ENCODE measurements at regions not wholly inside any gene's neighbourhood (a gene's known extent, or its start where the extent isn't known, plus 50 kb on each side); places are given as distances from the start of the nearest gene placed in this dataset.

- 89 to 91% methylated on average over 3 of the region's 5 CpGs for WGBS, 2 experiments (ENCODE audit: insufficient coverage in 2 of 2)
- Histone ChIP-seq H3K36me3 (ENCODE audit: control insufficient read depth, insufficient read depth, low read length) (no peaks in the 10 kb centered on the region), H3K4me1 (ENCODE audit: control insufficient read depth, insufficient read depth, low read length, poor library complexity, severe bottlenecking) (no peaks in the 10 kb centered on the region), H3K4me3 (ENCODE audit: extremely low read depth, insufficient read depth, low read length, poor library complexity, severe bottlenecking) (no peak overlapping the region), H3K27ac (ENCODE audit: low read depth, low read length, severe bottlenecking) (no peak overlapping the region), H3K9me3 (ENCODE audit: control insufficient read depth, low read length) (no peaks in the 10 kb centered on the region)
Observed at GRCh38 chr1:5403935-5404334, 588.3 kb downstream of the NPHP4 start.

GRCh38 chr1:5402618-5403017 is 589.6 kb downstream of the NPHP4 start:
- 87 to 92% methylated on average over 7 to 8 of the region's 10 CpGs for WGBS, 2 experiments (ENCODE audit: insufficient coverage in 2 of 2)
- no peak overlapping the region for H3K4me3 ChIP-seq (ENCODE audit: extremely low read depth, insufficient read depth, low read length, poor library complexity, severe bottlenecking)
- H3K4me1 ChIP-seq (ENCODE audit: control insufficient read depth, insufficient read depth, low read length, poor library complexity, severe bottlenecking): no peaks in the 10 kb centered on the region
- H3K27ac ChIP-seq (ENCODE audit: low read depth, low read length, severe bottlenecking): no peak overlapping the region
- no peaks in the 10 kb centered on the region for H3K9me3 ChIP-seq (ENCODE audit: control insufficient read depth, low read length)
- no peaks in the 10 kb centered on the region for H3K36me3 ChIP-seq (ENCODE audit: control insufficient read depth, insufficient read depth, low read length)

GRCh38 chr1:5399771-5400170 is 592.5 kb downstream of the NPHP4 start:
- Histone ChIP-seq H3K9me3 (ENCODE audit: control insufficient read depth, low read length) (no peaks in the 10 kb centered on the region), H3K4me3 (ENCODE audit: extremely low read depth, insufficient read depth, low read length, poor library complexity, severe bottlenecking) (no peak overlapping the region), H3K4me1 (ENCODE audit: control insufficient read depth, insufficient read depth, low read length, poor library complexity, severe bottlenecking) (no peaks in the 10 kb centered on the region), H3K36me3 (ENCODE audit: control insufficient read depth, insufficient read depth, low read length) (no peaks in the 10 kb centered on the region), H3K27ac (ENCODE audit: low read depth, low read length, severe bottlenecking) (no peak overlapping the region)
- 29 to 60% methylated on average over 1 of the region's 1 CpG for WGBS, 2 experiments (ENCODE audit: insufficient coverage in 2 of 2)

- 93 to 100% methylated on average over 1 of the region's 3 CpGs for WGBS, 2 experiments (ENCODE audit: insufficient coverage in 2 of 2)
- Histone ChIP-seq H3K36me3 (ENCODE audit: control insufficient read depth, insufficient read depth, low read length) (no peaks in the 10 kb centered on the region), H3K9me3 (ENCODE audit: control insufficient read depth, low read length) (no peaks in the 10 kb centered on the region), H3K4me3 (ENCODE audit: extremely low read depth, insufficient read depth, low read length, poor library complexity, severe bottlenecking) (no peak overlapping the region), H3K4me1 (ENCODE audit: control insufficient read depth, insufficient read depth, low read length, poor library complexity, severe bottlenecking) (no peaks in the 10 kb centered on the region), H3K27ac (ENCODE audit: low read depth, low read length, severe bottlenecking) (no peak overlapping the region)
Observed at GRCh38 chr1:5396593-5396992, 595.6 kb downstream of the NPHP4 start.

DNA sequence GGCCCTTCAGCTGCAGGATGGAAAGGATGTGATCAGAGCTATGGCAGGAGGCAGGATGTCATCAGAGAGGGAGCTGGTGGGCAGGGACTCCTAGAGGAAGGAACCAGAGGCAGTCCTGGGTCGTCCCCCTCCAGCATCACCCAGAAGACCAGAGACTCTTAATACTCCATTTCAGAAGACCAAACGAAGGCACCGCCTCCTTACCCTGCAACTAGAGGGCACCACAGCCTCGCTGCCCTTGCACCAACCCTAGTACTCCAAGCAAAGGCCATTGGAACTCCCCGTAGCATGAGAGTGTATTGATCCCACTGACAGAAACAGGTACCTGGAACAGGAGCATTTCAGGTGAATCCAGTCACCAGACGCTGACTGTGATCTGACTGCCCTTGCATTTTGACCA is 598.1 kb downstream of the NPHP4 start:
- no peak overlapping the region for H3K4me3 ChIP-seq (ENCODE audit: extremely low read depth, insufficient read depth, low read length, poor library complexity, severe bottlenecking)
- 67 to 90% methylated on average over 4 to 5 of the region's 6 CpGs for whole genome bisulfite sequencing, 2 experiments (ENCODE audit: insufficient coverage in 2 of 2)
- H3K27ac ChIP-seq (ENCODE audit: low read depth, low read length, severe bottlenecking): no peak overlapping the region
- no peaks in the 10 kb centered on the region for H3K9me3 ChIP-seq (ENCODE audit: control insufficient read depth, low read length)
- no peaks in the 10 kb centered on the region for H3K36me3 ChIP-seq (ENCODE audit: control insufficient read depth, insufficient read depth, low read length)
- H3K4me1 ChIP-seq (ENCODE audit: control insufficient read depth, insufficient read depth, low read length, poor library complexity, severe bottlenecking): peaks cover 2% of the 10 kb centered on the region

GRCh38 chr1:5393603-5394002 is 598.6 kb downstream of the NPHP4 start:
- no peak overlapping the region for H3K27ac ChIP-seq (ENCODE audit: low read depth, low read length, severe bottlenecking)
- no peaks in the 10 kb centered on the region for H3K36me3 ChIP-seq (ENCODE audit: control insufficient read depth, insufficient read depth, low read length)
- H3K4me1 ChIP-seq (ENCODE audit: control insufficient read depth, insufficient read depth, low read length, poor library complexity, severe bottlenecking): peaks cover 7% of the 10 kb centered on the region
- no peaks in the 10 kb centered on the region for H3K9me3 ChIP-seq (ENCODE audit: control insufficient read depth, low read length)
- H3K4me3 ChIP-seq (ENCODE audit: extremely low read depth, insufficient read depth, low read length, poor library complexity, severe bottlenecking): no peak overlapping the region
- WGBS, 2 experiments (ENCODE audit: insufficient coverage in 2 of 2): 82 to 88% methylated on average over 6 of the region's 7 CpGs

- no peak overlapping the region for H3K27ac ChIP-seq (ENCODE audit: low read depth, low read length, severe bottlenecking)
- no peak overlapping the region for H3K4me3 ChIP-seq (ENCODE audit: extremely low read depth, insufficient read depth, low read length, poor library complexity, severe bottlenecking)
- 89% methylated on average over 1 to 4 of the region's 5 CpGs for WGBS, 2 experiments (ENCODE audit: insufficient coverage in 2 of 2)
- no peaks in the 10 kb centered on the region for H3K36me3 ChIP-seq (ENCODE audit: control insufficient read depth, insufficient read depth, low read length)
- no peaks in the 10 kb centered on the region for H3K9me3 ChIP-seq (ENCODE audit: control insufficient read depth, low read length)
- peaks cover 8% of the 10 kb centered on the region for H3K4me1 ChIP-seq (ENCODE audit: control insufficient read depth, insufficient read depth, low read length, poor library complexity, severe bottlenecking)
Observed at GRCh38 chr1:5393146-5393545, 599.1 kb downstream of the NPHP4 start.

GRCh38 chr1:5391725-5392124 is 600.5 kb downstream of the NPHP4 start:
- WGBS, 2 experiments (ENCODE audit: insufficient coverage in 2 of 2): 85 to 88% methylated on average over 9 to 12 of the region's 12 CpGs

GRCh38 chr1:5390504-5390903 is 601.7 kb downstream of the NPHP4 start:
- no peak overlapping the region for H3K27ac ChIP-seq (ENCODE audit: low read depth, low read length, severe bottlenecking)
- H3K9me3 ChIP-seq (ENCODE audit: control insufficient read depth, low read length): no peaks in the 10 kb centered on the region
- H3K4me1 ChIP-seq (ENCODE audit: control insufficient read depth, insufficient read depth, low read length, poor library complexity, severe bottlenecking): peaks cover 8% of the 10 kb centered on the region
- H3K4me3 ChIP-seq (ENCODE audit: extremely low read depth, insufficient read depth, low read length, poor library complexity, severe bottlenecking): no peak overlapping the region
- WGBS, 2 experiments (ENCODE audit: insufficient coverage in 2 of 2): 87 to 97% methylated on average over 4 to 7 of the region's 7 CpGs
- H3K36me3 ChIP-seq (ENCODE audit: control insufficient read depth, insufficient read depth, low read length): no peaks in the 10 kb centered on the region

More at GRCh38 chr1:5391725-5392124, 600.5 kb downstream of the NPHP4 start:
- H3K27ac ChIP-seq (ENCODE audit: low read depth, low read length, severe bottlenecking): no peak overlapping the region
- H3K4me1 ChIP-seq (ENCODE audit: control insufficient read depth, insufficient read depth, low read length, poor library complexity, severe bottlenecking): peaks cover 8% of the 10 kb centered on the region
- H3K9me3 ChIP-seq (ENCODE audit: control insufficient read depth, low read length): no peaks in the 10 kb centered on the region
- H3K4me3 ChIP-seq (ENCODE audit: extremely low read depth, insufficient read depth, low read length, poor library complexity, severe bottlenecking): no peak overlapping the region
- no peaks in the 10 kb centered on the region for H3K36me3 ChIP-seq (ENCODE audit: control insufficient read depth, insufficient read depth, low read length)

DNA sequence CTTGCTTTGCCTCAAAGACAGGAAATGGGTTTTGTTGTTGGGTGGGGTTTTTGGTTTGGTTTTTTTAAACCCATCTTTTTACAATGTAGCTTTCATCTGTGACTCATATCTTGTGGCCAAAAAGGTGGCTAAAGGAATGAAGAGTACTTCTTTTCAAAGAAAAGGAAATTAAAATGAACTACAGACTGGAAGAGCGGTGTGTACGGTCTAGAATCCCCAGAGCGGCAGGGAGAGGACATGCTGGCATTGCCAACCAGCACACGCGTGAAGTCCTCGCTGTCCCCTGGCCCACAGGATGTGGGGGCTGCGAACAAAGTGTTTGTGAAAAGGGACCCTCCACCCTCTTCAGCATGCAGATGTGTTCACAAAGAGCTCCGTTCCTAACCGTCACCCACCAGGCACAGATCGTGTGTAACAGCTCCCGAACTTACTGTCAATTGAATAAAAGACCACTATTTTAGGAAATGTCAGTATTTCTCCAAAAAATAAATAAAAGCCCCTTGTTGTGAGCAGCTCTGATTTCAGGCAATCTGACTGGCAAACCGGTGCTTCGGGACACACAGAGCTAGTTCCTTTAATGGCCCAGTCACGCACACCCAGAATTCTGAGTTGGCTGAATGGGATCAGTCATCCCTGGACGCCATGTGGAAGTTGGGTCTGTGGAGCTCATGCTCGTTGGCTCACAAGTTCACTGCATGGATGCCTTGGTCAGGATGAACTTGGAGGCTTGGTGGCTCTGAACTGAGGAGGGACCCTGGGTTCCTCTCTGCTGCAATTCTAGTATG is 602.9 kb downstream of the NPHP4 start:
- WGBS, 2 experiments (ENCODE audit: insufficient coverage in 2 of 2): 93 to 94% methylated on average over 10 to 16 of the region's 16 CpGs
- no peaks in the 10 kb centered on the region for H3K9me3 ChIP-seq (ENCODE audit: control insufficient read depth, low read length)
- H3K4me3 ChIP-seq (ENCODE audit: extremely low read depth, insufficient read depth, low read length, poor library complexity, severe bottlenecking): no peak overlapping the region
- H3K4me1 ChIP-seq (ENCODE audit: control insufficient read depth, insufficient read depth, low read length, poor library complexity, severe bottlenecking): peaks cover 8% of the 10 kb centered on the region
- H3K27ac ChIP-seq (ENCODE audit: low read depth, low read length, severe bottlenecking): no peak overlapping the region
- H3K36me3 ChIP-seq (ENCODE audit: control insufficient read depth, insufficient read depth, low read length): no peaks in the 10 kb centered on the region

DNA sequence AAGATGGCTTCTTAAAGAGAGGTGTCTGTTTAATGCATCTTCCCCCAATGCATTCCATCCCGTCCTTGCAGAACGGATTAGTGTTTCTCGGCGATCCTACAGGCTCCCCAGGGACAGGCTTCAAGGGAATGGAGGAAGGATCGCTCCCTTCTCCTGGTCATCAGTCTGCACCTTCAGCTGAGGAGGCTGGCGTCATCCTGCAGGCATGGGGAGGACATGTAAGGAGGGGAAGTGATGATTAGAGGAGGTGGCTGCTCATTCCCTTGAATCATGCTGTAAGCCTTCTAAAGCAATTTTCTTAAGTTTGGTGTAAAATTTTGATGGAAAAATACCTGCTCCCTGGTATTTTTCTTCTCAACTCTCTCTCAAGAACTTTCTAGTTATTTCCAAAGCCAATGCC is 603.6 kb downstream of the NPHP4 start:
- H3K4me1 ChIP-seq (ENCODE audit: control insufficient read depth, insufficient read depth, low read length, poor library complexity, severe bottlenecking): peaks cover 8% of the 10 kb centered on the region
- no peaks in the 10 kb centered on the region for H3K9me3 ChIP-seq (ENCODE audit: control insufficient read depth, low read length)
- WGBS, 2 experiments (ENCODE audit: insufficient coverage in 2 of 2): 100% methylated on average over 1 of the region's 6 CpGs
- H3K4me3 ChIP-seq (ENCODE audit: extremely low read depth, insufficient read depth, low read length, poor library complexity, severe bottlenecking): no peak overlapping the region
- H3K27ac ChIP-seq (ENCODE audit: low read depth, low read length, severe bottlenecking): no peak overlapping the region
- H3K36me3 ChIP-seq (ENCODE audit: control insufficient read depth, insufficient read depth, low read length): no peaks in the 10 kb centered on the region

Data from mesodermal cell (in vitro differentiated cells).